ENCODE measurements at regions not wholly inside any gene's neighbourhood (a gene's known extent, or its start where the extent isn't known, plus 50 kb on each side); places are given as distances from the start of the nearest gene placed in this dataset.

DNA sequence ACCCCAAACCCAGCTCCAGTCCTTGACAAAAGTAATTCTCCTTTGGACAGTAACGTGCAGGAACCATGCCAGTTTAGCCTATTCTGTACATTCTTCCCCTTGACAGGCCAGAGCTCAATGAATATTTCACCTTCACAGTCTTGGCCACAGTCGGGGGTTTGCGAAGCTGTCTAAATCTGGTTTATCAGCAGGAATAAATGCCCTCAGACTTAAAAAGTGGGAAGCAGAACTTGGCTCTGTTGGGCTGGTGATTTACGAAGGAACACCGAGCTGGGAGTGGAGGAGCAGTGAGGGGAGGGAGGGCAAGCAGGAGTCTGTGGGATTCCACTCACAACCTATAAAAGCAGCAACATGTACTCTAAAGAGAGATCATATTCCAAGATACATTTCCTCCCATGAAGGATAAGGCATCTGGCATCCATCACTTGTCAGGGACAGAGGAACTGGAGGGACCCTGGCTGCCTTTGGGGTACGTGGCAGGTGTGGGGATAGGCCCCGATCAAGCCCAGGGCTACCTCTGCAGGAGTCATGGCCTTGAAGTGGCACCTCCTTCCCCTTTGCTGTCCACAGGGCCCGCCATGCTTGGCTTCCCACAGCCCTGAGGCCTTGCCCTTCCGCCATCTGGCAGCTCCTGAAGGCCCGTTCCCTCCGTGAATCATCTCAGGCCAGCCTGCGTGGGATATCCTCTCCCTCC lies 154.3 kb downstream of the ADAMTS15 start:
- no peak overlapping the region for H3K4me3 Mint-ChIP-seq
- ATAC-seq (ENCODE audit: low read depth) (no peak), DNase-seq (no peak)
- TF ChIP-seq, protein P1, sequence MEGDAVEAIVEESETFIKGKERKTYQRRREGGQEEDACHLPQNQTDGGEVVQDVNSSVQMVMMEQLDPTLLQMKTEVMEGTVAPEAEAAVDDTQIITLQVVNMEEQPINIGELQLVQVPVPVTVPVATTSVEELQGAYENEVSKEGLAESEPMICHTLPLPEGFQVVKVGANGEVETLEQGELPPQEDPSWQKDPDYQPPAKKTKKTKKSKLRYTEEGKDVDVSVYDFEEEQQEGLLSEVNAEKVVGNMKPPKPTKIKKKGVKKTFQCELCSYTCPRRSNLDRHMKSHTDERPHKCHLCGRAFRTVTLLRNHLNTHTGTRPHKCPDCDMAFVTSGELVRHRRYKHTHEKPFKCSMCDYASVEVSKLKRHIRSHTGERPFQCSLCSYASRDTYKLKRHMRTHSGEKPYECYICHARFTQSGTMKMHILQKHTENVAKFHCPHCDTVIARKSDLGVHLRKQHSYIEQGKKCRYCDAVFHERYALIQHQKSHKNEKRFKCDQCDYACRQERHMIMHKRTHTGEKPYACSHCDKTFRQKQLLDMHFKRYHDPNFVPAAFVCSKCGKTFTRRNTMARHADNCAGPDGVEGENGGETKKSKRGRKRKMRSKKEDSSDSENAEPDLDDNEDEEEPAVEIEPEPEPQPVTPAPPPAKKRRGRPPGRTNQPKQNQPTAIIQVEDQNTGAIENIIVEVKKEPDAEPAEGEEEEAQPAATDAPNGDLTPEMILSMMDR (IDR thresholded peaks at IDR 0.05): no peak
- no peaks in the 10 kb centered on the region for H3K4me1 Mint-ChIP-seq
- no peaks in the 10 kb centered on the region for H3K36me3 Mint-ChIP-seq (ENCODE audit: low read depth)
- no peaks in the 10 kb centered on the region for H3K9me3 Mint-ChIP-seq
- intact Hi-C loops (cut with micrococcal nuclease): no loop called here
- ChIA-PET CTCF (no interaction called here), POLR2A (no interaction called here)
- peaks cover 3% of the 10 kb centered on the region for H3K27me3 Mint-ChIP-seq
- H3K27ac Mint-ChIP-seq: no peak overlapping the region

DNA sequence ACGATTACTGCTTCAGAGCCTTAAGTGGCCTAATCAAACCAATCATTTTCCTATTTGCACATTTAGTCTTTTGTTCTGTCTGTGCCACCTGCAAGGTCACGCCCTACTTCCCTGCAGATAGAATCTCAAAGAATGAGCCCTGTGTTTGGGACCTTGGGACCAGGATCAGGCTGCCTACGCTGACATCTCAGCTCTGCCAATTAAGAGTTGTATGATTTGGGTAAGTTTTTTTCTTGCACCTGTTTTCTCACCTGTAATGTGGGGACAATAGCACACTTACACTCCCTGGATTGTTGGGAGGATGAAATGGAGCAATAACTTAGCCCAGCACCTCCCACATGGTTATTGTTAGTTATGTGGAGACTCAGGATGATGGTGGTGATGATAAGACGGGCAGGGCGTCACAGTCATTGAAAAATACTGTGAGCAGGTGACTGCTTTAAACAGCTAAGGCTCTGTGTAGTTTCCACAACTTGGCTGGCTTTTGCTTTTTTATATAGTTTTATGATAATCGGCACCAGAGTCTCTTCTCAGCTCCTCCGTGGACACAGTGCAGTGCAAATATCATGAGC lies 155.0 kb downstream of the ADAMTS15 start:
- Mint-ChIP-seq H3K27ac (no peak overlapping the region), H3K4me3 (no peak overlapping the region), H3K4me1 (no peaks in the 10 kb centered on the region), H3K9me3 (no peaks in the 10 kb centered on the region), H3K36me3 (ENCODE audit: low read depth) (no peaks in the 10 kb centered on the region), H3K27me3 (peaks cover 3% of the 10 kb centered on the region)
- intact Hi-C loops (cut with micrococcal nuclease): no loop called here
- ChIA-PET CTCF (no interaction called here), POLR2A (no interaction called here)
- DNase-seq: no peak
- no peak for ATAC-seq (ENCODE audit: low read depth)
- TF ChIP-seq, protein P1 (IDR thresholded peaks at IDR 0.05): no peak

DNA sequence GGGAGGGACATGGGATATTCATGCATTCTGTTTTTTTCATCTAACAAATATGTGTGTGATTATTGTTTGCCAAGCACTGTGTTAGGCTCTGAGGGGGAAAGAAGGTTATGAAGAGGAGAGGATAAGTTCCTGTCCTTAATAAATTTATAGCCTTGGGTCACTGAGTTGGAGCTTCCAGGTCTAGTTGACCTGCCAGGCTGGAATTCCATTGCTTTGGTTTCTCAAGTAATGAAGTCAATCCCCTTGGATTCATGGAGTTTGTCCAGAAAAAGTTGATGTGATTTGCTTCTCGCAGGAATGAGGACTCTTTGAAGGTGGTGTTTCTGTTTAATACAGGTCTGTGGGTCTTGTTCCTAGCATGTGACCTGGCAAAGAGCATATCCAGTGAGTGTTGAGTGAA lies 156.2 kb downstream of the ADAMTS15 start:
- Mint-ChIP-seq H3K9me3 (no peaks in the 10 kb centered on the region), H3K27me3 (peaks cover 3% of the 10 kb centered on the region), H3K36me3 (ENCODE audit: low read depth) (no peaks in the 10 kb centered on the region), H3K4me3 (no peak overlapping the region), H3K27ac (no peak overlapping the region), H3K4me1 (no peaks in the 10 kb centered on the region)
- ChIA-PET CTCF (no interaction called here), POLR2A (no interaction called here)
- TF ChIP-seq, protein P1 (IDR thresholded peaks at IDR 0.05): no peak
- DNase-seq (no peak), ATAC-seq (ENCODE audit: low read depth) (no peak)
- intact Hi-C loops (cut with micrococcal nuclease): no loop called here

DNA sequence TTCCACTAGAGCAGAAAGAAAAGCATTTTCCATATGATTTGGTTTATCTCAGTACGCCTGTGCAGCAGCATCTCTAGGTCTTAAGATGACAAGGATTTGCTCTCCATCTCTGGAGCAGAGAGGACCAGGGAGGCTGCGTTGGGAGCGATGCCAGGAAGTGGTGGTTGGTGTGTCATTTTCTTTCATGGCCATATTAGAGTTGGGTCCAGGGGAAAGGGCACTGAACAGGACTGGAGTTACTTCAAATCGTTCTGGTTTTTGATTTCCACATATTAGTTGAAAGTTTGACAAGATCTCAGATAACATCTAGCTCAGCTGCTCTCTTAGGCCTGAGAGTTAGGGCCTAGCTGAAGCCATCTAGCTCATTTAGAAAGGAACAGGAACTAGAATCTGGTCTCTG lies 157.7 kb downstream of the ADAMTS15 start:
- Mint-ChIP-seq H3K4me3 (no peak overlapping the region), H3K27me3 (peaks cover 3% of the 10 kb centered on the region), H3K9me3 (no peaks in the 10 kb centered on the region), H3K4me1 (no peaks in the 10 kb centered on the region), H3K36me3 (ENCODE audit: low read depth) (no peaks in the 10 kb centered on the region), H3K27ac (no peak overlapping the region)
- TF ChIP-seq, protein P1 (IDR thresholded peaks at IDR 0.05): no peak
- CTCF ChIA-PET: no interaction called here
- intact Hi-C loops (cut with micrococcal nuclease): no loop called here
- no peak for DNase-seq
- POLR2A ChIA-PET: no interaction called here
- ATAC-seq (ENCODE audit: low read depth): no peak

DNA sequence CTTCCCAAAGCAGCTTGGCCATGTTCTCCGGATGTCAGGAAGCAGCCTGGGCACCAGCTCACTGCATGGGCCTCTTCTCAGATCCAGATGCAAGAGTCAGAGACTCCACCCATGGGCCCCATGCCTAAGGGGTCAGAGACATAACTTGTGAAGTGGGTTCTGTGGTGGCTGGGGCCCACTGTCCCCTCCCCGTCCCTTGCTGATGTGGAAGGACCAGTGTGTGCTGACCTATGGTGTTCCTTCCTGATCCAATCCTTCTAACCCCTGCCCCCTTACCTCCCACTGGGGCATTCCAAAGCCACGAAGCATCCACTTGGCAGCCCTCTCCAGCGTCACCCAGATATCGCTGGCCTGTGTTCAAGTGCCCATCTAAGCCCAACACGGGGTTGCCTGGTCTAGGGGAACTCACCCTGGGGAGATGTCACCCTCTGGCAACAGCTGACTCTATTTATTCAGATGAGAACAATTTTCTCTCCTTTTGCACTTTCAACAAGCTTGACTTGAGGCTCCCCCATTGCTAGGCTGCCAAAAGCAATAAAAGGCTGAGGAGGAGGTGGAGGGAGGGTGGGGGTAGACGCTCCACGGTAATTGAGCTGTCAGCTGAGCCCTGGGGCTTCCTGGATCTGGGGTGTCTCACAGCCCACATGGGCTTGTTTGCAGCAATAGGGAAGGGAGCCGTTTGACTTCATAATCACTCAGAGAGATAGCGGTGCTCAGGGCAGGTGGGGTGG lies 158.5 kb downstream of the ADAMTS15 start:
- Mint-ChIP-seq H3K4me3 (no peak overlapping the region), H3K27me3 (peaks cover 3% of the 10 kb centered on the region), H3K36me3 (ENCODE audit: low read depth) (no peaks in the 10 kb centered on the region), H3K4me1 (no peaks in the 10 kb centered on the region), H3K27ac (no peak overlapping the region), H3K9me3 (no peaks in the 10 kb centered on the region)
- TF ChIP-seq, protein P1 (IDR thresholded peaks at IDR 0.05): no peak
- DNase-seq (no peak), ATAC-seq (ENCODE audit: low read depth) (no peak)
- intact Hi-C loops (cut with micrococcal nuclease): no loop called here
- POLR2A ChIA-PET: no interaction called here
- CTCF ChIA-PET: no interaction called here

Measured in activated B cell treated with CpG ODN at 0.5 μM for 24 hours (primary cell).